Liver (tissue), 8 donors: ENCODE measurements at regions not wholly inside any gene's neighbourhood (a gene's known extent, or its start where the extent isn't known, plus 50 kb on each side); places are given as distances from the start of the nearest gene placed in this dataset.

Experiments used
- DNase-seq: peaks from one replicate; pipeline ENCODE4 v3.0.0-alpha.2; 2017; ENCODE audit warnings: low spot score
- H3K27ac ChIP-seq, 2 donors: one replicate each; pipeline ENCODE4 v1.7.0; 2013; ENCODE audit warnings: inconsistent platforms in 2 of 2, low read length in 2 of 2, control low read depth in 1 of 2, low read depth in 1 of 2, mild to moderate bottlenecking in 1 of 2
- H3K27me3 ChIP-seq, 4 donors: one replicate each; pipeline versions ENCODE4 v1.6.1 to v1.7.0; 2013; ENCODE audit warnings: low read length in 3 of 4, inconsistent platforms in 1 of 4, mild to moderate bottlenecking in 1 of 4, moderate library complexity in 1 of 4; ENCODE audit not compliant: control insufficient read depth in 4 of 4, insufficient read depth in 4 of 4
- H3K36me3 ChIP-seq, 4 donors: one replicate each; pipeline versions ENCODE4 v1.6.1 to v1.7.0; 2013; ENCODE audit warnings: low read length in 3 of 4, mild to moderate bottlenecking in 3 of 4, low read depth in 1 of 4, moderate library complexity in 1 of 4; ENCODE audit not compliant: control insufficient read depth in 4 of 4, insufficient read depth in 3 of 4
- H3K4me1 ChIP-seq, 4 donors: one replicate each; pipeline versions ENCODE4 v1.6.1 to v1.7.0; 2013; ENCODE audit warnings: low read length in 3 of 4, mild to moderate bottlenecking in 3 of 4, moderate library complexity in 1 of 4; ENCODE audit not compliant: control insufficient read depth in 4 of 4, insufficient read depth in 4 of 4
- H3K4me3 ChIP-seq, 3 donors: one replicate each; pipeline versions ENCODE4 v1.6.1 to v1.7.0; 2013; ENCODE audit warnings: low read length in 3 of 3, control low read depth in 1 of 3, low read depth in 1 of 3, mild to moderate bottlenecking in 1 of 3
- H3K9ac ChIP-seq, 2 donors: one replicate each; pipeline ENCODE4 v1.7.0; 2013; ENCODE audit warnings: low read length in 2 of 2, mild to moderate bottlenecking in 2 of 2, moderate library complexity in 2 of 2, control low read depth in 1 of 2, low read depth in 1 of 2
- H3K9me3 ChIP-seq, 4 donors: one replicate each; pipeline versions ENCODE4 v1.6.1 to v1.7.0; 2013; ENCODE audit warnings: low read length in 3 of 4; ENCODE audit not compliant: control insufficient read depth in 4 of 4
- EGR1 ChIP-seq, 2 donors: IDR thresholded peaks; 2 replicates each; pipeline ENCODE4 v1.6.1; 2016 to 2018; ENCODE audit warnings: antibody characterized with exemption in 2 of 2, low read depth in 2 of 2
- FOXA1 ChIP-seq: IDR thresholded peaks from 2 replicates; pipeline ENCODE4 v1.6.1; 2016; ENCODE audit warnings: antibody characterized with exemption
- FOXA2 ChIP-seq: IDR thresholded peaks from 2 replicates; pipeline ENCODE4 v1.6.1; 2016; ENCODE audit warnings: antibody characterized with exemption
- GABPA ChIP-seq, 2 donors: IDR thresholded peaks in 1 of 2; conservative IDR thresholded peaks in 1 of 2; 2 replicates each; pipeline ENCODE4 v1.6.1; 2016; ENCODE audit warnings: antibody characterized with exemption in 2 of 2, mild to moderate bottlenecking in 1 of 2, moderate library complexity in 1 of 2
- HNF4A ChIP-seq, 2 donors: conservative IDR thresholded peaks; 2 replicates each; pipeline ENCODE4 v1.6.1; 2016; ENCODE audit warnings: antibody characterized with exemption in 2 of 2, mild to moderate bottlenecking in 2 of 2
- HNF4G ChIP-seq: IDR thresholded peaks from 2 replicates; pipeline ENCODE4 v1.6.1; 2016; ENCODE audit warnings: antibody characterized with exemption
- JUND ChIP-seq, 2 donors: IDR thresholded peaks; 2 replicates each; pipeline ENCODE4 v1.6.1; 2016; ENCODE audit warnings: antibody characterized with exemption in 2 of 2
- NR2F2 ChIP-seq: IDR thresholded peaks from 2 replicates; pipeline ENCODE4 v1.6.1; 2016; ENCODE audit warnings: antibody characterized with exemption
- RAD21 ChIP-seq, 2 donors: IDR thresholded peaks; 2 replicates each; pipeline ENCODE4 v1.6.1; 2016; ENCODE audit warnings: antibody characterized with exemption in 2 of 2, mild to moderate bottlenecking in 2 of 2
- RXRA ChIP-seq, 2 donors: IDR thresholded peaks; 2 replicates each; pipeline ENCODE4 v1.6.1; 2017 to 2018; ENCODE audit warnings: antibody characterized with exemption in 2 of 2, mild to moderate bottlenecking in 1 of 2
- SP1 ChIP-seq: IDR thresholded peaks from 2 replicates; pipeline ENCODE4 v1.6.1; 2018; ENCODE audit warnings: antibody characterized with exemption, mild to moderate bottlenecking
- TAF1 ChIP-seq: conservative IDR thresholded peaks from 2 replicates; pipeline ENCODE4 v1.6.1; 2016; ENCODE audit warnings: antibody characterized with exemption, mild to moderate bottlenecking
- YY1 ChIP-seq: IDR thresholded peaks from 2 replicates; pipeline ENCODE4 v1.6.1; 2016; ENCODE audit warnings: antibody characterized with exemption, mild to moderate bottlenecking
- WGBS: extraction: QIAGEN DNeasy Blood & Tissue Kit; methylation state at CpG from one replicate; pipeline ENCODE4 v1.1.7; 2013; 5-methylcytosine and 5-hydroxymethylcytosine counted together
- TF ChIP-seq, protein P1 (sequence below): IDR thresholded peaks from 2 replicates; pipeline ENCODE4 v1.6.1; 2016; ENCODE audit warnings: antibody characterized with exemption
- TF ChIP-seq, protein P2 (sequence below): IDR thresholded peaks from 2 replicates; pipeline ENCODE4 v1.6.1; 2016; ENCODE audit warnings: antibody characterized with exemption
- TF ChIP-seq, protein P3 (sequence below): IDR thresholded peaks from 2 replicates; pipeline ENCODE4 v1.6.1; 2016; ENCODE audit warnings: antibody characterized with exemption
- TF ChIP-seq, protein P4 (sequence below): fragments of 150-350 bp; IDR thresholded peaks from 2 replicates; pipeline ENCODE4 v1.5.1; 2017; ENCODE audit warnings: improper control_type of control experiment, low read depth, low read length; ENCODE audit not compliant: missing input control
- donor health status: healthy.
- donor health status: healthy.
- donor health status: healthy.
- donor health status: healthy.
- donor health status: healthy.

DNA sequence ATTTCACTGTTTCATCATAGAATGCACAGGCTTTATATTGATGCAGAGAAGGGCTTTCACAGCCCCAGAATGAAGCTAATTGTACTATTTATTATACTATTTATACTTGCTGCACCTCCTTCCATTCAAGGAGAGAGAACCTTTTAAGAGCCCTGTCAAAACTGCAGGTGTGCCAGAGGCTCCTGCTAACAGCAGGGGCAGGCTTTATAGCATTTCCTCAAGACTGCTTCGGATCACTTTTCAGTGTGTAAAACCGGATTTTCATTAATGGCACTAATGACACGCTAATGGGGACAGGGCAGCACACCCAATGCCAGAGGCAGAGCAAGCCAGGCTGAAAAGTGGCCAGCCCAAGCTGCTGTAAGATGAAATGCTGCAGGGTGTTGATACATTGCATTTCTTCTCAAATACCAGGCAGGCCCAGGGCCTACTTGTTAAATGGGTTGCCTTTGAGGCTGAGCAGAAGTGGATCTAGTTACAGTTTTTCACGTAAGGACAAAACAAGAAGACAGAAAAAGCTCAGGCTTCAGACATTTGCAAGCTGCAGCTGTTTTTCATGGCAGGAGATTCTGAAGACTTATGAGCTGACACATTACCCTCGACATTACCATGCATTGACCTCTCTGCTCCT is 487.7 kb upstream of the BTBD3 start:
- Histone ChIP-seq H3K9me3 (no peaks in the 10 kb centered on the region), H3K27me3 (no peaks in the 10 kb centered on the region), H3K36me3 (no peaks in the 10 kb centered on the region), H3K4me3 (no peak overlapping the region), H3K27ac (no peak overlapping the region), H3K4me1 (no peaks in the 10 kb centered on the region), H3K9ac (no peak overlapping the region)
- TF ChIP-seq, protein P1, sequence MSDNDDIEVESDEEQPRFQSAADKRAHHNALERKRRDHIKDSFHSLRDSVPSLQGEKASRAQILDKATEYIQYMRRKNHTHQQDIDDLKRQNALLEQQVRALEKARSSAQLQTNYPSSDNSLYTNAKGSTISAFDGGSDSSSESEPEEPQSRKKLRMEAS, result no peak
- TF ChIP-seq GABPA (IDR thresholded peaks at IDR 0.05 in 1 of 2, conservative IDR thresholded peaks at IDR 0.05 in 1 of 2), result no peak
- no peak for TF ChIP-seq RXRA (IDR thresholded peaks at IDR 0.05)
- TF ChIP-seq TAF1, result no peak
- TF ChIP-seq EGR1 (IDR thresholded peaks at IDR 0.05; ENCODE audit: low read depth in 2 of 2), result no peak
- TF ChIP-seq YY1, result no peak
- TF ChIP-seq, protein P2, sequence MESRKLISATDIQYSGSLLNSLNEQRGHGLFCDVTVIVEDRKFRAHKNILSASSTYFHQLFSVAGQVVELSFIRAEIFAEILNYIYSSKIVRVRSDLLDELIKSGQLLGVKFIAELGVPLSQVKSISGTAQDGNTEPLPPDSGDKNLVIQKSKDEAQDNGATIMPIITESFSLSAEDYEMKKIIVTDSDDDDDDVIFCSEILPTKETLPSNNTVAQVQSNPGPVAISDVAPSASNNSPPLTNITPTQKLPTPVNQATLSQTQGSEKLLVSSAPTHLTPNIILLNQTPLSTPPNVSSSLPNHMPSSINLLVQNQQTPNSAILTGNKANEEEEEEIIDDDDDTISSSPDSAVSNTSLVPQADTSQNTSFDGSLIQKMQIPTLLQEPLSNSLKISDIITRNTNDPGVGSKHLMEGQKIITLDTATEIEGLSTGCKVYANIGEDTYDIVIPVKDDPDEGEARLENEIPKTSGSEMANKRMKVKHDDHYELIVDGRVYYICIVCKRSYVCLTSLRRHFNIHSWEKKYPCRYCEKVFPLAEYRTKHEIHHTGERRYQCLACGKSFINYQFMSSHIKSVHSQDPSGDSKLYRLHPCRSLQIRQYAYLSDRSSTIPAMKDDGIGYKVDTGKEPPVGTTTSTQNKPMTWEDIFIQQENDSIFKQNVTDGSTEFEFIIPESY, result no peak
- no peak for TF ChIP-seq SP1
- TF ChIP-seq FOXA2, result no peak
- TF ChIP-seq JUND (IDR thresholded peaks at IDR 0.05), result no peak
- TF ChIP-seq, protein P3, sequence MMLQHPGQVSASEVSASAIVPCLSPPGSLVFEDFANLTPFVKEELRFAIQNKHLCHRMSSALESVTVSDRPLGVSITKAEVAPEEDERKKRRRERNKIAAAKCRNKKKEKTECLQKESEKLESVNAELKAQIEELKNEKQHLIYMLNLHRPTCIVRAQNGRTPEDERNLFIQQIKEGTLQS, result no peak
- WGBS, result 64% methylated on average over 5 of the region's 5 CpGs
- DNase-seq, result no peak

DNA sequence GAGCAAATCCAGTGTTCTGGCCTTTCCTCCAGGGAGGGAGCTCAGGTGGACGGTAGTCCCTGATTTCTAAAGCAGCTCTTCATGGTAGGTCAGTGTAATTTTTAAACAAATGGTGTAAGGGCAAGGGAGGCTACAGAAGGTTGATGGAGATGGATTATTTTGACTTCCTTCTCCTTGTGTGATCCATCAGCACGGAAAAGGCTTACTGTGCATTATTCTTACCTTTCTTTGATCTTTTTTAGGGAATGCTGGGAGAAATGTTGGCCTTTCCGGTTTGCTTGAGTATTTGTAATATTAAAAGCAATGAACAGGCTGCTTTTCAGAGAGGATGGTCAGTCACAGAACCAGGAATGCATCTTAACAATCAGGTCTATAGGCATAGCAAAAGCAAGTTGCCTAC is 487.0 kb upstream of the BTBD3 start:
- no peak overlapping the region for H3K9ac ChIP-seq
- DNase-seq, result no peak
- TF ChIP-seq NR2F2, result no peak
- no peak for TF ChIP-seq YY1
- TF ChIP-seq, protein P3, result no peak
- no peak for TF ChIP-seq FOXA2
- TF ChIP-seq, protein P1, result no peak
- no peak for TF ChIP-seq EGR1 (IDR thresholded peaks at IDR 0.05; ENCODE audit: low read depth in 2 of 2)
- no peak for TF ChIP-seq TAF1
- TF ChIP-seq HNF4G, result no peak
- TF ChIP-seq HNF4A (conservative IDR thresholded peaks at IDR 0.05), result no peak
- no peak for TF ChIP-seq FOXA1
- TF ChIP-seq, protein P4, sequence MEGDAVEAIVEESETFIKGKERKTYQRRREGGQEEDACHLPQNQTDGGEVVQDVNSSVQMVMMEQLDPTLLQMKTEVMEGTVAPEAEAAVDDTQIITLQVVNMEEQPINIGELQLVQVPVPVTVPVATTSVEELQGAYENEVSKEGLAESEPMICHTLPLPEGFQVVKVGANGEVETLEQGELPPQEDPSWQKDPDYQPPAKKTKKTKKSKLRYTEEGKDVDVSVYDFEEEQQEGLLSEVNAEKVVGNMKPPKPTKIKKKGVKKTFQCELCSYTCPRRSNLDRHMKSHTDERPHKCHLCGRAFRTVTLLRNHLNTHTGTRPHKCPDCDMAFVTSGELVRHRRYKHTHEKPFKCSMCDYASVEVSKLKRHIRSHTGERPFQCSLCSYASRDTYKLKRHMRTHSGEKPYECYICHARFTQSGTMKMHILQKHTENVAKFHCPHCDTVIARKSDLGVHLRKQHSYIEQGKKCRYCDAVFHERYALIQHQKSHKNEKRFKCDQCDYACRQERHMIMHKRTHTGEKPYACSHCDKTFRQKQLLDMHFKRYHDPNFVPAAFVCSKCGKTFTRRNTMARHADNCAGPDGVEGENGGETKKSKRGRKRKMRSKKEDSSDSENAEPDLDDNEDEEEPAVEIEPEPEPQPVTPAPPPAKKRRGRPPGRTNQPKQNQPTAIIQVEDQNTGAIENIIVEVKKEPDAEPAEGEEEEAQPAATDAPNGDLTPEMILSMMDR, result no peak
- no peak for TF ChIP-seq GABPA (IDR thresholded peaks at IDR 0.05 in 1 of 2, conservative IDR thresholded peaks at IDR 0.05 in 1 of 2)
- no peak for TF ChIP-seq RAD21 (IDR thresholded peaks at IDR 0.05)
- no peaks in the 10 kb centered on the region for H3K4me1 ChIP-seq
- no peaks in the 10 kb centered on the region for H3K27me3 ChIP-seq
- peaks cover 0 to 1% (median under 1%) of the 10 kb centered on the region in 4 donors for H3K9me3 ChIP-seq
- no peaks in the 10 kb centered on the region for H3K36me3 ChIP-seq
- H3K4me3 ChIP-seq, result no peak overlapping the region
- 59% methylated on average over 3 of the region's 3 CpGs for WGBS
- no peak overlapping the region for H3K27ac ChIP-seq
